T1000 (cell line): ENCODE measurements at regions not wholly inside any gene's neighbourhood (a gene's known extent, or its start where the extent isn't known, plus 50 kb on each side); places are given as distances from the start of the nearest gene placed in this dataset.

Experiments used
- DNase-seq: peaks from one replicate; lab custom pipeline; 2025; ENCODE audit warnings: mixed read lengths; lab: John Stamatoyannopoulos, UW

GRCh38 chrX:7789200-7789599, 53.8 kb upstream of the VCX start:
- DNase-seq = no peak

GRCh38 chrX:7788334-7788733, 54.6 kb upstream of the VCX start:
- DNase-seq = no peak

- DNase-seq = no peak
These were observed 55.3 kb upstream of the VCX start for GRCh38 chrX:7787714-7788113.

- no peak for DNase-seq
These were observed 58.4 kb upstream of the VCX start for GRCh38 chrX:7784580-7784979.

- no peak for DNase-seq
These were observed 63.3 kb upstream of the VCX start for GRCh38 chrX:7779644-7780043.

- no peak for DNase-seq
These were observed 67.0 kb upstream of the VCX start for GRCh38 chrX:7775987-7776386.

GRCh38 chrX:7771788-7772438, 71.1 kb upstream of the VCX start:
- no peak for DNase-seq

- DNase-seq = no peak
These were observed 83.1 kb upstream of the VCX start for GRCh38 chrX:7759830-7760229.

- DNase-seq = no peak
These were observed 96.1 kb upstream of the VCX start for GRCh38 chrX:7746856-7747255.

- DNase-seq = no peak
These were observed 112.9 kb upstream of the VCX start for GRCh38 chrX:7730071-7730470.

- no peak for DNase-seq
These were observed 122.5 kb upstream of the VCX start for GRCh38 chrX:7720519-7720918.

GRCh38 chrX:7714351-7714750, 128.6 kb upstream of the VCX start:
- no peak for DNase-seq

GRCh38 chrX:7711167-7711566, 131.8 kb upstream of the VCX start:
- no peak for DNase-seq

- DNase-seq = no peak
These were observed 133.1 kb upstream of the VCX start for GRCh38 chrX:7709845-7710244.

- DNase-seq = no peak
These were observed 136.9 kb upstream of the VCX start for GRCh38 chrX:7706032-7706431.

- DNase-seq = no peak
These were observed 138.8 kb upstream of the VCX start for GRCh38 chrX:7704205-7704604.

GRCh38 chrX:7698248-7698647, 144.7 kb upstream of the VCX start:
- no peak for DNase-seq

- DNase-seq = no peak
These were observed 152.1 kb upstream of the VCX start for GRCh38 chrX:7690842-7691241.

- DNase-seq = no peak
These were observed 153.1 kb upstream of the VCX start for GRCh38 chrX:7689791-7690412.

GRCh38 chrX:7680181-7680580, 162.8 kb upstream of the VCX start:
- no peak for DNase-seq

GRCh38 chrX:7654316-7654715, 188.7 kb upstream of the VCX start:
- no peak for DNase-seq

GRCh38 chrX:7647831-7648230, 195.1 kb upstream of the VCX start:
- DNase-seq = no peak

GRCh38 chrX:7641141-7641540, 201.8 kb upstream of the VCX start:
- no peak for DNase-seq

GRCh38 chrX:7640392-7640791, 202.6 kb upstream of the VCX start:
- no peak for DNase-seq
